SK-N-SH treated with all-trans-retinoic acid at 6 μM for 48 hours (cell line): ENCODE measurements at regions not wholly inside any gene's neighbourhood (a gene's known extent, or its start where the extent isn't known, plus 50 kb on each side); places are given as distances from the start of the nearest gene placed in this dataset.

ENCODE experiments used
- ATAC-seq: fragments of 200-7000 bp; cut with Tn5 transposase; 3 replicates; pipeline ENCODE4 v1.9.1; 2020; ENCODE audit warnings: mild to moderate bottlenecking, moderate library complexity
- ARNTL ChIP-seq: fragments of 450-650 bp; formaldehyde crosslinking; IDR thresholded peaks from 2 replicates; pipeline ENCODE4 v1.5.0; 2020; ENCODE audit warnings: low read depth, mild to moderate bottlenecking, moderate library complexity, borderline replicate concordance
- CSDC2 ChIP-seq: fragments of 250-450 bp; sonication (Bioruptor Pico); IDR thresholded peaks from 2 replicates; pipeline ENCODE4 v1.5.0; 2020; ENCODE audit warnings: mild to moderate bottlenecking, moderate library complexity
- GLIS3 ChIP-seq: fragments of 250-450 bp; sonication (Bioruptor Pico); IDR thresholded peaks from 2 replicates; pipeline ENCODE4 v1.5.0; 2020; ENCODE audit warnings: mild to moderate bottlenecking, moderate library complexity
- ISL1 ChIP-seq: fragments of 250-450 bp; sonication (Bioruptor Pico); IDR thresholded peaks from 2 replicates; pipeline ENCODE4 v2.1.2; 2022; ENCODE audit warnings: mild to moderate bottlenecking, moderate library complexity
- OSR1 ChIP-seq: fragments of 250-450 bp; sonication (Bioruptor Pico); IDR thresholded peaks from 2 replicates; pipeline ENCODE4 v1.8.0; 2022; ENCODE audit warnings: moderate library complexity, mild to moderate bottlenecking, inconsistent platforms
- PPARA ChIP-seq: fragments of 250-450 bp; sonication (Bioruptor Pico); IDR thresholded peaks from 2 replicates; pipeline ENCODE4 v1.5.0; 2020; ENCODE audit warnings: mild to moderate bottlenecking, borderline replicate concordance
- RARB ChIP-seq: fragments of 250-450 bp; sonication (Bioruptor Pico); IDR thresholded peaks from 2 replicates; pipeline ENCODE4 v1.8.0; 2021; ENCODE audit warnings: mild to moderate bottlenecking, moderate library complexity
- SNAI2 ChIP-seq: fragments of 250-450 bp; sonication (Bioruptor Pico); IDR thresholded peaks from 2 replicates; pipeline ENCODE4 v1.5.0; 2020; ENCODE audit warnings: mild to moderate bottlenecking, moderate library complexity
- TCF4 ChIP-seq: fragments of 250-450 bp; sonication (Bioruptor Pico); IDR thresholded peaks from 2 replicates; pipeline ENCODE4 v1.8.0; 2021; ENCODE audit warnings: mild to moderate bottlenecking, moderate library complexity, borderline replicate concordance
- TOX ChIP-seq: fragments of 250-450 bp; sonication (Bioruptor Pico); IDR thresholded peaks from 2 replicates; pipeline ENCODE4 v1.8.0; 2021; ENCODE audit warnings: mild to moderate bottlenecking, moderate library complexity, borderline replicate concordance
- ZC3H10 ChIP-seq: fragments of 250-450 bp; sonication (Bioruptor Pico); IDR thresholded peaks from 2 replicates; pipeline ENCODE4 v1.5.1; 2021; ENCODE audit warnings: mild to moderate bottlenecking, moderate library complexity
- ZFP3 ChIP-seq: fragments of 250-450 bp; sonication (Bioruptor Pico); IDR thresholded peaks from 2 replicates; pipeline ENCODE4 v1.5.0; 2020; ENCODE audit warnings: mild to moderate bottlenecking, moderate library complexity
- ZFP30 ChIP-seq: fragments of 450-650 bp; formaldehyde crosslinking; IDR thresholded peaks from 2 replicates; pipeline ENCODE4 v1.5.0; 2022; ENCODE audit warnings: mild to moderate bottlenecking, moderate library complexity
- ZNF565 ChIP-seq: fragments of 450-650 bp; formaldehyde crosslinking; conservative IDR thresholded peaks from 2 replicates; pipeline ENCODE4 v1.5.0; 2020; ENCODE audit warnings: low read depth, mild to moderate bottlenecking, moderate library complexity
- ZNF70 ChIP-seq: fragments of 450-650 bp; formaldehyde crosslinking; IDR thresholded peaks from 2 replicates; pipeline ENCODE4 v1.5.0; 2020; ENCODE audit warnings: mild to moderate bottlenecking, moderate library complexity
- ZNF8 ChIP-seq: fragments of 450-650 bp; formaldehyde crosslinking; IDR thresholded peaks from 2 replicates; pipeline ENCODE4 v1.5.0; 2020; ENCODE audit warnings: mild to moderate bottlenecking, moderate library complexity
- TF ChIP-seq, protein P1 (sequence below): fragments of 250-450 bp; sonication (Bioruptor Pico); IDR thresholded peaks from 2 replicates; pipeline ENCODE4 v1.8.0; 2021; ENCODE audit warnings: low read depth, mild to moderate bottlenecking, moderate library complexity, borderline replicate concordance
- TF ChIP-seq, protein P2 (sequence below): fragments of 250-450 bp; sonication (Bioruptor Pico); IDR thresholded peaks from 2 replicates; pipeline ENCODE4 v1.8.0; 2020; ENCODE audit warnings: mild to moderate bottlenecking, moderate library complexity, borderline replicate concordance
- TF ChIP-seq, protein P3 (sequence below): fragments of 250-450 bp; sonication (Bioruptor Pico); IDR thresholded peaks from 2 replicates; pipeline ENCODE4 v1.5.0; 2020; ENCODE audit warnings: mild to moderate bottlenecking, moderate library complexity
- TF ChIP-seq, protein P4 (sequence below): fragments of 250-450 bp; sonication (Bioruptor Pico); IDR thresholded peaks from 2 replicates; pipeline ENCODE4 v1.5.1; 2020; ENCODE audit warnings: low read depth, mild to moderate bottlenecking, moderate library complexity

DNA sequence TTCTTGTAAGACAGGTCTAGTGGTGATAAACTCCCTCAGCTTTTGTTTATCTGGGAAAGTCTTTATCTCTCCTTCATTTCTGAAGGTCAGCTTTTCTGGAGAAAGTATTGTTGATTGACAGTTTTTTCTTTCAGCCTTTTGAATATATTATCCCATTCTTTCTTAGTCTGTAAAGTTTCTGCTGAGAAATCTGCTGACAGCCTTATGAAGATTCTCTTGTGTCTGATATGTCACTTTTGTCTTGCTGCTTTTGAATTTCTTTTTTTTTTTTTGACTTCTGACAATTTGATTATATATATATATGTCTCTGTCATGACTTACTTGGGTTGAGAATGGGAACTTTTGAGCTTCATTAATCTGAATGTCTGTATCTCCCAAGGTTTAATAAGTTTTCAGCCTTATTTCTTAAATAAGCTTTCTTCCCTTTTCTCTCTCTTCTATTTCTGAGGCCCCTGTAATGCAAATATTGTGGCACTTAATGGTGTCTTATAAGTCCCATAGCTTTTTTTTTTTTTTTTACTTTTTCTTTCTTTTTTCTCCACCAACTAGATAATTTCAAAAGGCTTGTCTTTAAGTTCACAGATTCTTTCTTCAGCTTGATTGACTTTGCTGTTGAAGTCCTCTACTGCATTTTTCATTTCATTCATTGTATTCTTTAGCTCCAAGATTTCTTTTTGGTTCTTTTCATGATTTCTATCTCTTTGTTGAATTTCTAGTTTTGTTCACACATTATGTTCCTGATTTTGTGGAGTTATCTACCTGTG, 81.4 kb upstream of the IL6 start (continued):
- TF ChIP-seq, protein P1, sequence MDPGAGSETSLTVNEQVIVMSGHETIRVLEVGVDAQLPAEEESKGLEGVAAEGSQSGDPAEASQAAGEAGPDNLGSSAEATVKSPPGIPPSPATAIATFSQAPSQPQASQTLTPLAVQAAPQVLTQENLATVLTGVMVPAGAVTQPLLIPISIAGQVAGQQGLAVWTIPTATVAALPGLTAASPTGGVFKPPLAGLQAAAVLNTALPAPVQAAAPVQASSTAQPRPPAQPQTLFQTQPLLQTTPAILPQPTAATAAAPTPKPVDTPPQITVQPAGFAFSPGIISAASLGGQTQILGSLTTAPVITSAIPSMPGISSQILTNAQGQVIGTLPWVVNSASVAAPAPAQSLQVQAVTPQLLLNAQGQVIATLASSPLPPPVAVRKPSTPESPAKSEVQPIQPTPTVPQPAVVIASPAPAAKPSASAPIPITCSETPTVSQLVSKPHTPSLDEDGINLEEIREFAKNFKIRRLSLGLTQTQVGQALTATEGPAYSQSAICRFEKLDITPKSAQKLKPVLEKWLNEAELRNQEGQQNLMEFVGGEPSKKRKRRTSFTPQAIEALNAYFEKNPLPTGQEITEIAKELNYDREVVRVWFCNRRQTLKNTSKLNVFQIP (CRISPR knock-in tag) = no peak
- TF ChIP-seq OSR1 = no peak
- no peak for TF ChIP-seq RARB (CRISPR knock-in tag)
- no peak for TF ChIP-seq ZFP3 (CRISPR knock-in tag)
- no peak for TF ChIP-seq ZNF70 (CRISPR knock-in tag)
- no peak for TF ChIP-seq TCF4 (CRISPR knock-in tag)
- TF ChIP-seq ISL1 (CRISPR knock-in tag) = no peak
- no peak for TF ChIP-seq PPARA (CRISPR knock-in tag)
- TF ChIP-seq, all 23 proteins: peak for 0

DNA sequence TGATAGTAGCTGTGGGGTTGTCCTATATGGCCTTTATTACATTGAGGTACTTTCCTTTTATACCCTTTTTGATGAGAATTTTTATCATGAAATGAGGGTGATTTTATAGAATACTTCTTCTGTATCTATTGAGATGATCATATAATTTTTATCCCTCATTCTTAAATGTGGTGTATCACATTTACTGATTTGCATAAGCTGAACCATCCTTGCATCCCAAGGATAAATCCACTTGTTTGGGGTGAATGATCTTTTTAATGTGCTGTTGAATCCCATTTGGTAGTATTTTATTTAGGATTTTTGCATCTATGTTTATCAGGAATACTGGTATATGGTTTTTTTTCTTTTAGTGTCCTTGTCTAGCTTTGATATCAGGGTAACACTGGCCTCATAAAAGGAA, 84.5 kb upstream of the IL6 start:
- no peak for ATAC-seq
- TF ChIP-seq GLIS3 (no peak), OSR1 (no peak), ISL1 (CRISPR knock-in tag) (no peak), CSDC2 (no peak), ARNTL (no peak), RARB (CRISPR knock-in tag) (no peak), SNAI2 (CRISPR knock-in tag) (no peak), ZNF565 (no peak), PPARA (CRISPR knock-in tag) (no peak), TOX (CRISPR knock-in tag) (no peak), ZNF8 (CRISPR knock-in tag) (no peak)
- TF ChIP-seq, protein P2, sequence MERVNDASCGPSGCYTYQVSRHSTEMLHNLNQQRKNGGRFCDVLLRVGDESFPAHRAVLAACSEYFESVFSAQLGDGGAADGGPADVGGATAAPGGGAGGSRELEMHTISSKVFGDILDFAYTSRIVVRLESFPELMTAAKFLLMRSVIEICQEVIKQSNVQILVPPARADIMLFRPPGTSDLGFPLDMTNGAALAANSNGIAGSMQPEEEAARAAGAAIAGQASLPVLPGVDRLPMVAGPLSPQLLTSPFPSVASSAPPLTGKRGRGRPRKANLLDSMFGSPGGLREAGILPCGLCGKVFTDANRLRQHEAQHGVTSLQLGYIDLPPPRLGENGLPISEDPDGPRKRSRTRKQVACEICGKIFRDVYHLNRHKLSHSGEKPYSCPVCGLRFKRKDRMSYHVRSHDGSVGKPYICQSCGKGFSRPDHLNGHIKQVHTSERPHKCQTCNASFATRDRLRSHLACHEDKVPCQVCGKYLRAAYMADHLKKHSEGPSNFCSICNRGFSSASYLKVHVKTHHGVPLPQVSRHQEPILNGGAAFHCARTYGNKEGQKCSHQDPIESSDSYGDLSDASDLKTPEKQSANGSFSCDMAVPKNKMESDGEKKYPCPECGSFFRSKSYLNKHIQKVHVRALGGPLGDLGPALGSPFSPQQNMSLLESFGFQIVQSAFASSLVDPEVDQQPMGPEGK = no peak
- TF ChIP-seq, protein P3, sequence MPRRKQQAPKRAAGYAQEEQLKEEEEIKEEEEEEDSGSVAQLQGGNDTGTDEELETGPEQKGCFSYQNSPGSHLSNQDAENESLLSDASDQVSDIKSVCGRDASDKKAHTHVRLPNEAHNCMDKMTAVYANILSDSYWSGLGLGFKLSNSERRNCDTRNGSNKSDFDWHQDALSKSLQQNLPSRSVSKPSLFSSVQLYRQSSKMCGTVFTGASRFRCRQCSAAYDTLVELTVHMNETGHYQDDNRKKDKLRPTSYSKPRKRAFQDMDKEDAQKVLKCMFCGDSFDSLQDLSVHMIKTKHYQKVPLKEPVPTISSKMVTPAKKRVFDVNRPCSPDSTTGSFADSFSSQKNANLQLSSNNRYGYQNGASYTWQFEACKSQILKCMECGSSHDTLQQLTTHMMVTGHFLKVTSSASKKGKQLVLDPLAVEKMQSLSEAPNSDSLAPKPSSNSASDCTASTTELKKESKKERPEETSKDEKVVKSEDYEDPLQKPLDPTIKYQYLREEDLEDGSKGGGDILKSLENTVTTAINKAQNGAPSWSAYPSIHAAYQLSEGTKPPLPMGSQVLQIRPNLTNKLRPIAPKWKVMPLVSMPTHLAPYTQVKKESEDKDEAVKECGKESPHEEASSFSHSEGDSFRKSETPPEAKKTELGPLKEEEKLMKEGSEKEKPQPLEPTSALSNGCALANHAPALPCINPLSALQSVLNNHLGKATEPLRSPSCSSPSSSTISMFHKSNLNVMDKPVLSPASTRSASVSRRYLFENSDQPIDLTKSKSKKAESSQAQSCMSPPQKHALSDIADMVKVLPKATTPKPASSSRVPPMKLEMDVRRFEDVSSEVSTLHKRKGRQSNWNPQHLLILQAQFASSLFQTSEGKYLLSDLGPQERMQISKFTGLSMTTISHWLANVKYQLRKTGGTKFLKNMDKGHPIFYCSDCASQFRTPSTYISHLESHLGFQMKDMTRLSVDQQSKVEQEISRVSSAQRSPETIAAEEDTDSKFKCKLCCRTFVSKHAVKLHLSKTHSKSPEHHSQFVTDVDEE (CRISPR knock-in tag) = no peak
- TF ChIP-seq, protein P1 (CRISPR knock-in tag) = no peak
- TF ChIP-seq, protein P4, sequence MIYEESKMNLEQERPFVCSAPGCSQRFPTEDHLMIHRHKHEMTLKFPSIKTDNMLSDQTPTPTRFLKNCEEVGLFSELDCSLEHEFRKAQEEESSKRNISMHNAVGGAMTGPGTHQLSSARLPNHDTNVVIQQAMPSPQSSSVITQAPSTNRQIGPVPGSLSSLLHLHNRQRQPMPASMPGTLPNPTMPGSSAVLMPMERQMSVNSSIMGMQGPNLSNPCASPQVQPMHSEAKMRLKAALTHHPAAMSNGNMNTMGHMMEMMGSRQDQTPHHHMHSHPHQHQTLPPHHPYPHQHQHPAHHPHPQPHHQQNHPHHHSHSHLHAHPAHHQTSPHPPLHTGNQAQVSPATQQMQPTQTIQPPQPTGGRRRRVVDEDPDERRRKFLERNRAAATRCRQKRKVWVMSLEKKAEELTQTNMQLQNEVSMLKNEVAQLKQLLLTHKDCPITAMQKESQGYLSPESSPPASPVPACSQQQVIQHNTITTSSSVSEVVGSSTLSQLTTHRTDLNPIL (CRISPR knock-in tag) = no peak

DNA sequence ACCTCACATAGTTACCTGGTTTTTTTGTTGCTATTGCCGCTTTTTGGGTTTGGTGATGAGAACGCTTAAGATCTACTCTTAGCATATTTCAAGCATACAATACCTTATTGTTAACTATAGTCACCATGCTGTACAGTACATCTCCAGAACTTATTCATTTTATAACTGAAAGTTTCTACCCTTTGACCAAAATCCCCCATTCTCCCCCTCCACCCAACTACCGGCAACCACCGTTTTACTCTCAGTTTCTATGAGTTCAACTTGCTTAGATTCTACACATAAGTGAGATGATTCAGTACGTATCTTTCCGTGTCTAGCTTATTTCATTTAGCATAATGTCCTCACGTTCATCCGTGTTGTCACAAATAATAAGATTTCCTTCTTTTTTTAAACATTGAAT, 86.7 kb upstream of the IL6 start:
- TF ChIP-seq ZC3H10 (CRISPR knock-in tag) = no peak
- ATAC-seq = no peak

DNA sequence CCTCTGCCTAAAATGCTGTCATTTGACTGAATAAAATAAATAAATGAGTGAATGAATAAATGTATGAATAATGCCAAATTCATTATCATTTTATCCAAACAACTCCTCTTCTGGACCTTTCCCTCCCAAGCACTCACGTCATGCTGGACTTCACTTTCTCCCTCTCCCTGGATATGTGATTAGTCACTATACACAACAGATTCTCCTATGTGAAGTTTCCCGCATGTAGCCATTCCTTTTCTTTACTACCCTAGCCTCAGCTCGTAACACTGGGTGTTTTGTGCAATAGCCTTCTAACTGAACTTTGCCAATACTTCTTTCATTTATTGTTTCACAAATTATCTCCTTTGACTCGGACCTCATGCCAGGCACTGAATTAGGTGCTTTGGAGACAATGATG, 87.6 kb upstream of the IL6 start:
- ATAC-seq = no peak
- TF ChIP-seq PPARA (CRISPR knock-in tag) (no peak), ZFP30 (CRISPR knock-in tag) (no peak), ISL1 (CRISPR knock-in tag) (no peak), ARNTL (no peak)
